Astrocyte (in vitro differentiated cells and primary cell): ENCODE measurements at regions not wholly inside any gene's neighbourhood (a gene's known extent, or its start where the extent isn't known, plus 50 kb on each side); places are given as distances from the start of the nearest gene placed in this dataset.

Source experiments
- DNase-seq: peaks from one replicate; pipeline ENCODE4 v3.0.0-alpha.2; 2010; ENCODE audit warnings: low read depth
- FAIRE-seq: peaks from 2 replicates; lab custom pipeline; 2011; peaks lifted over from hg19 to GRCh38; lab: Jason Lieb, UNC
- H2AFZ ChIP-seq: 2 replicates; pipeline ENCODE4 v1.6.0; 2012; ENCODE audit warnings: low read depth, low read length, inconsistent platforms
- H3K27ac ChIP-seq: 2 replicates; pipeline ENCODE4 v1.5.1; 2011; ENCODE audit warnings: low read depth, low read length, inconsistent platforms
- H3K27me3 ChIP-seq: 2 replicates; pipeline ENCODE4 v1.6.0; 2011; ENCODE audit warnings: low read length, inconsistent platforms; ENCODE audit not compliant: insufficient read depth
- H3K36me3 ChIP-seq: 2 replicates; pipeline ENCODE4 v1.5.1; 2011; ENCODE audit warnings: low read length, inconsistent platforms; ENCODE audit not compliant: insufficient read depth
- H3K4me1 ChIP-seq: 2 replicates; pipeline ENCODE4 v1.5.1; 2011; ENCODE audit warnings: low read length, inconsistent platforms; ENCODE audit not compliant: insufficient read depth
- H3K4me2 ChIP-seq: 2 replicates; pipeline ENCODE4 v1.6.0; 2012; ENCODE audit warnings: low read length, inconsistent platforms
- H3K4me3 ChIP-seq: 2 replicates; pipeline ENCODE4 v1.5.1; 2011; ENCODE audit warnings: low read depth, mild to moderate bottlenecking, low read length, inconsistent platforms; ENCODE audit not compliant: insufficient read depth
- H3K79me2 ChIP-seq: 2 replicates; pipeline ENCODE4 v1.6.0; 2012; ENCODE audit warnings: mild to moderate bottlenecking, low read length, inconsistent platforms; ENCODE audit not compliant: insufficient read depth
- H3K9ac ChIP-seq: 2 replicates; pipeline ENCODE4 v1.6.0; 2012; ENCODE audit warnings: mild to moderate bottlenecking, low read length, inconsistent platforms
- H3K9me3 ChIP-seq: 2 replicates; pipeline ENCODE4 v1.5.1; 2012; ENCODE audit warnings: low read depth, mild to moderate bottlenecking, low read length, inconsistent platforms; ENCODE audit not compliant: insufficient read depth
- H4K20me1 ChIP-seq: 2 replicates; pipeline ENCODE4 v1.6.0; 2012; ENCODE audit warnings: low read length, inconsistent platforms; ENCODE audit not compliant: insufficient read depth
- H3K27ac Mint-ChIP-seq: one replicate; pipeline ENCODE4 v1.8.0; 2021; ENCODE audit warnings: mild to moderate bottlenecking, mixed read lengths; ENCODE audit not compliant: unreplicated experiment
- H3K27me3 Mint-ChIP-seq: one replicate; pipeline ENCODE4 v1.8.0; 2021; ENCODE audit warnings: low read depth, mixed read lengths; ENCODE audit not compliant: unreplicated experiment
- H3K36me3 Mint-ChIP-seq: one replicate; pipeline ENCODE4 v1.8.0; 2021; ENCODE audit warnings: low read depth, mixed read lengths; ENCODE audit not compliant: unreplicated experiment
- H3K4me1 Mint-ChIP-seq: one replicate; pipeline ENCODE4 v1.8.0; 2021; ENCODE audit warnings: low read depth, mixed read lengths; ENCODE audit not compliant: unreplicated experiment
- H3K4me3 Mint-ChIP-seq: one replicate; pipeline ENCODE4 v1.8.0; 2021; ENCODE audit warnings: mild to moderate bottlenecking, moderate library complexity, mixed read lengths; ENCODE audit not compliant: unreplicated experiment
- H3K9me3 Mint-ChIP-seq: one replicate; pipeline ENCODE4 v1.8.0; 2021; ENCODE audit warnings: mild to moderate bottlenecking, mixed read lengths; ENCODE audit not compliant: unreplicated experiment
- CTCF ChIP-seq: IDR thresholded peaks from 2 replicates; pipeline ENCODE4 v1.5.1; 2011; ENCODE audit warnings: low read depth, mild to moderate bottlenecking, inconsistent platforms, low read length, moderate library complexity; ENCODE audit not compliant: insufficient read depth
- EZH2 ChIP-seq: IDR thresholded peaks from 2 replicates; pipeline ENCODE4 v1.6.1; 2012; ENCODE audit warnings: mild to moderate bottlenecking, low read length, inconsistent platforms; ENCODE audit not compliant: insufficient read depth

- H3K9me3 Mint-ChIP-seq = peaks cover 4% of the 10 kb centered on the region
- no peak overlapping the region for H2AFZ ChIP-seq
- no peaks in the 10 kb centered on the region for H3K36me3 ChIP-seq
- H3K27ac Mint-ChIP-seq = no peak overlapping the region
- H3K4me1 ChIP-seq = peaks cover 23% of the 10 kb centered on the region
- no peak for TF ChIP-seq EZH2
- TF ChIP-seq CTCF = no peak
- H3K9me3 ChIP-seq = no peaks in the 10 kb centered on the region
- H3K27me3 ChIP-seq = no peaks in the 10 kb centered on the region
- peaks cover 17% of the 10 kb centered on the region for H3K4me1 Mint-ChIP-seq
- no peak overlapping the region for H3K27ac ChIP-seq
- FAIRE-seq (no peak), DNase-seq (no peak)
- no peak overlapping the region for H3K4me3 Mint-ChIP-seq
- H3K27me3 Mint-ChIP-seq = no peaks in the 10 kb centered on the region
- H3K9ac ChIP-seq = no peak overlapping the region
- no peaks in the 10 kb centered on the region for H3K79me2 ChIP-seq
- H4K20me1 ChIP-seq = no peaks in the 10 kb centered on the region
- H3K4me3 ChIP-seq = no peak overlapping the region
- no peaks in the 10 kb centered on the region for H3K36me3 Mint-ChIP-seq
- H3K4me2 ChIP-seq = no peak overlapping the region
Measured at GRCh38 chr7:115235075-115235474, 313.2 kb downstream of the MDFIC start.

GRCh38 chr7:115233809-115234208, 311.9 kb downstream of the MDFIC start:
- Mint-ChIP-seq H3K27ac (no peak overlapping the region), H3K36me3 (no peaks in the 10 kb centered on the region), H3K27me3 (no peaks in the 10 kb centered on the region), H3K9me3 (peaks cover 4% of the 10 kb centered on the region), H3K4me3 (no peak overlapping the region), H3K4me1 (peaks cover 25% of the 10 kb centered on the region)
- Histone ChIP-seq H2AFZ (no peak overlapping the region), H4K20me1 (no peaks in the 10 kb centered on the region), H3K27ac (no peak overlapping the region), H3K9ac (no peak overlapping the region), H3K27me3 (no peaks in the 10 kb centered on the region), H3K4me2 (no peak overlapping the region), H3K9me3 (no peaks in the 10 kb centered on the region), H3K79me2 (no peaks in the 10 kb centered on the region), H3K4me1 (peaks cover 29% of the 10 kb centered on the region), H3K4me3 (no peak overlapping the region), H3K36me3 (no peaks in the 10 kb centered on the region)
- FAIRE-seq (no peak), DNase-seq (no peak)
- TF ChIP-seq CTCF (no peak), EZH2 (no peak)

- no peaks in the 10 kb centered on the region for H3K27me3 Mint-ChIP-seq
- peaks cover 25% of the 10 kb centered on the region for H3K4me1 Mint-ChIP-seq
- H3K27ac ChIP-seq = peak overlapping the region; percentile 95
- H2AFZ ChIP-seq = no peak overlapping the region
- H3K36me3 ChIP-seq = no peaks in the 10 kb centered on the region
- H4K20me1 ChIP-seq = no peaks in the 10 kb centered on the region
- no peaks in the 10 kb centered on the region for H3K36me3 Mint-ChIP-seq
- no peaks in the 10 kb centered on the region for H3K27me3 ChIP-seq
- peak overlapping the region; percentile 98 for H3K27ac Mint-ChIP-seq
- FAIRE-seq = no peak
- H3K9me3 ChIP-seq = no peaks in the 10 kb centered on the region
- H3K9me3 Mint-ChIP-seq = peaks cover 4% of the 10 kb centered on the region
- H3K4me3 ChIP-seq = no peak overlapping the region
- H3K9ac ChIP-seq = peak overlapping the region; percentile 72
- no peak overlapping the region for H3K4me3 Mint-ChIP-seq
- TF ChIP-seq CTCF (no peak), EZH2 (no peak)
- DNase-seq = peak; percentile 46
- no peaks in the 10 kb centered on the region for H3K79me2 ChIP-seq
- H3K4me2 ChIP-seq = peak overlapping the region; percentile 77
- peaks cover 29% of the 10 kb centered on the region for H3K4me1 ChIP-seq
Measured at GRCh38 chr7:115232041-115232440, 310.1 kb downstream of the MDFIC start.
